Prostate gland (tissue), 2 donors: ENCODE measurements at regions not wholly inside any gene's neighbourhood (a gene's known extent, or its start where the extent isn't known, plus 50 kb on each side); places are given as distances from the start of the nearest gene placed in this dataset.

Source experiments
- POLR2A ChIP-seq: fragments of 450-650 bp; IDR thresholded peaks from one replicate; pipeline ENCODE4 v1.6.1; 2016; ENCODE audit warnings: antibody characterized with exemption, mild to moderate bottlenecking
- POLR2AphosphoS5 ChIP-seq: sonication (generic); formaldehyde crosslinking; IDR thresholded peaks from one replicate; pipeline ENCODE4 v1.6.1; 2017; ENCODE audit warnings: antibody characterized with exemption
- TF ChIP-seq, protein P1 (sequence below), 4 experiments: fragments of 200-600 bp in 2 of 4; fragments of 450-650 bp in 2 of 4; sonication (generic) in 2 of 4; IDR thresholded peaks; 1 replicate in 3 of 4; 2 replicates in 1 of 4; pipeline ENCODE4 v1.5.1; 2016 to 2019; ENCODE audit warnings: antibody characterized with exemption in 4 of 4, mild to moderate bottlenecking in 2 of 4, moderate library complexity in 2 of 4

DNA sequence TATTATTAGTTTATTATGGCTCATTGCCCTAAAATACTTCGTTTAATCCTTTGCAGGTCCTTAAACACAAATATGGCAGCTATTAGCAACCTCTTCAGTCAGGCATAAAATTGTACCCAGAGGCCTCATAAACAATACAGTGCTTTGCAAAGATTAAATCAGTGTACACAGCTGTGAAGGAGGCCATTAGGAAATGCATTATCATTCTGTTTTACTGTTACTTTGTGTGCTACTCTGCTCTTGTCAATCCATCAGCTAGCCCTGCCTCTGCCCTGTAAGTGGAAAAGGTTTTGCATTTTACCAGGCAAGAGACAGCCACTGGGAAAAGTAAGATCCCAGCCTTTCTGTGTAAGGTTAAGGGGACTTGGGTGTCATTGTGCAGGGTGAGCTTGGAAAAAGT is 415.7 kb upstream of the DAB1 start:
- TF ChIP-seq, protein P1, sequence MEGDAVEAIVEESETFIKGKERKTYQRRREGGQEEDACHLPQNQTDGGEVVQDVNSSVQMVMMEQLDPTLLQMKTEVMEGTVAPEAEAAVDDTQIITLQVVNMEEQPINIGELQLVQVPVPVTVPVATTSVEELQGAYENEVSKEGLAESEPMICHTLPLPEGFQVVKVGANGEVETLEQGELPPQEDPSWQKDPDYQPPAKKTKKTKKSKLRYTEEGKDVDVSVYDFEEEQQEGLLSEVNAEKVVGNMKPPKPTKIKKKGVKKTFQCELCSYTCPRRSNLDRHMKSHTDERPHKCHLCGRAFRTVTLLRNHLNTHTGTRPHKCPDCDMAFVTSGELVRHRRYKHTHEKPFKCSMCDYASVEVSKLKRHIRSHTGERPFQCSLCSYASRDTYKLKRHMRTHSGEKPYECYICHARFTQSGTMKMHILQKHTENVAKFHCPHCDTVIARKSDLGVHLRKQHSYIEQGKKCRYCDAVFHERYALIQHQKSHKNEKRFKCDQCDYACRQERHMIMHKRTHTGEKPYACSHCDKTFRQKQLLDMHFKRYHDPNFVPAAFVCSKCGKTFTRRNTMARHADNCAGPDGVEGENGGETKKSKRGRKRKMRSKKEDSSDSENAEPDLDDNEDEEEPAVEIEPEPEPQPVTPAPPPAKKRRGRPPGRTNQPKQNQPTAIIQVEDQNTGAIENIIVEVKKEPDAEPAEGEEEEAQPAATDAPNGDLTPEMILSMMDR (IDR thresholded peaks at IDR 0.05): no peak
- TF ChIP-seq POLR2A (no peak), POLR2AphosphoS5 (no peak)
